Astrocyte (in vitro differentiated cells and primary cell): ENCODE measurements at regions not wholly inside any gene's neighbourhood (a gene's known extent, or its start where the extent isn't known, plus 50 kb on each side); places are given as distances from the start of the nearest gene placed in this dataset.

Experiments used
- EZH2 ChIP-seq: IDR thresholded peaks from 2 replicates; pipeline ENCODE4 v1.6.1; 2012; ENCODE audit warnings: mild to moderate bottlenecking, low read length, inconsistent platforms; ENCODE audit not compliant: insufficient read depth
- TF ChIP-seq, protein P1 (sequence below): IDR thresholded peaks from 2 replicates; pipeline ENCODE4 v1.5.1; 2011; ENCODE audit warnings: low read depth, mild to moderate bottlenecking, inconsistent platforms, low read length, moderate library complexity; ENCODE audit not compliant: insufficient read depth

DNA sequence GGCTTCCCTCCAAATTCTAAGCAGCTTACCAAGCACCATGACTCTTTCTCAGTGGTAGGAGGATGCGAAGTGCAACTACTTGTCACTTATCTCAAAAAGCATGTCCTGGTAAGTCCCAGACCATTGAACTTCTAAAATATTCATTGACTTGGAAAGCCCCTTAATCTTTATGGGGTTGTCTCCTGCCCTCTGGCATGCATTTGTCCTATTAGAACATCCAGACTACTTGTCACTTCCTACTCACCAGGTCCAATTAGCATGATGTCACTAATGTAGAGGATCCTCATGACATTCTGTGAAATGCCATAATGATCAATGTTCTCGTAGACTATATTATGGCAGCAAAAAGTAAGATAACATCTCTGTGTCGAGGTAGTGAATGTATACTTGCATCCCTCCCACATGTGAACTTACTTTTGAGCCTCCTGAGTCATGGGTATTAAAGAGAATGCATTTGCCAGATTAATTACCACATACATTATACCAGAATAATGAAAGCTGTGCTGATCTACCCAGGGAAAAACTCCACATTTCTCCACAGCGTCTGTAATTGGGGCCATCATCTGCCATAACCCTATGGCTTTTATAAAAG, 63.5 kb upstream of the RAD23B start:
- TF ChIP-seq, protein P1, sequence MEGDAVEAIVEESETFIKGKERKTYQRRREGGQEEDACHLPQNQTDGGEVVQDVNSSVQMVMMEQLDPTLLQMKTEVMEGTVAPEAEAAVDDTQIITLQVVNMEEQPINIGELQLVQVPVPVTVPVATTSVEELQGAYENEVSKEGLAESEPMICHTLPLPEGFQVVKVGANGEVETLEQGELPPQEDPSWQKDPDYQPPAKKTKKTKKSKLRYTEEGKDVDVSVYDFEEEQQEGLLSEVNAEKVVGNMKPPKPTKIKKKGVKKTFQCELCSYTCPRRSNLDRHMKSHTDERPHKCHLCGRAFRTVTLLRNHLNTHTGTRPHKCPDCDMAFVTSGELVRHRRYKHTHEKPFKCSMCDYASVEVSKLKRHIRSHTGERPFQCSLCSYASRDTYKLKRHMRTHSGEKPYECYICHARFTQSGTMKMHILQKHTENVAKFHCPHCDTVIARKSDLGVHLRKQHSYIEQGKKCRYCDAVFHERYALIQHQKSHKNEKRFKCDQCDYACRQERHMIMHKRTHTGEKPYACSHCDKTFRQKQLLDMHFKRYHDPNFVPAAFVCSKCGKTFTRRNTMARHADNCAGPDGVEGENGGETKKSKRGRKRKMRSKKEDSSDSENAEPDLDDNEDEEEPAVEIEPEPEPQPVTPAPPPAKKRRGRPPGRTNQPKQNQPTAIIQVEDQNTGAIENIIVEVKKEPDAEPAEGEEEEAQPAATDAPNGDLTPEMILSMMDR: no peak
- TF ChIP-seq EZH2: no peak
